OCI-LY7 (cell line): ENCODE measurements at regions not wholly inside any gene's neighbourhood (a gene's known extent, or its start where the extent isn't known, plus 50 kb on each side); places are given as distances from the start of the nearest gene placed in this dataset.

Experiments used
- BruUV-seq: library from RNA; stranded (reverse); fragments of 400-500 nt; replicated peaks from 2 replicates; lab custom pipeline; 2021; lab: Mats Ljungman, UMichigan
- CTCF ChIA-PET: fragments of 300-600 bp; sonication (Branson Sonifier 250); formaldehyde crosslinking; loops from one replicate; lab custom pipeline; 2022; ENCODE audit warnings: antibody characterized with exemption; ENCODE audit not compliant: unreplicated experiment; lab: Charles Lee
- POLR2A ChIA-PET: fragments of 300-600 bp; sonication (Branson Sonifier 250); formaldehyde crosslinking; loops from one replicate; lab custom pipeline; 2022; ENCODE audit warnings: antibody characterized with exemption; lab: Charles Lee
- DNase-seq: peaks from one replicate; pipeline ENCODE4 v3.0.0-alpha.2; 2015; ENCODE audit warnings: low spot score
- H2AFZ ChIP-seq: fragments of 200-600 bp; sonication (generic), shearing (Covaris generic); 2 replicates; pipeline ENCODE4 v1.6.1; 2014; ENCODE audit warnings: mild to moderate bottlenecking, antibody characterized with exemption, low read length, moderate library complexity
- H3K27ac ChIP-seq: fragments of 200-600 bp; sonication (generic); 2 replicates; pipeline ENCODE4 v1.5.1; 2014; ENCODE audit warnings: mixed run types, low read depth, mild to moderate bottlenecking, moderate library complexity, low read length, inconsistent platforms; ENCODE audit not compliant: poor library complexity, severe bottlenecking
- H3K36me3 ChIP-seq: fragments of 200-600 bp; sonication (generic); 2 replicates; pipeline ENCODE4 v1.6.1; 2014; ENCODE audit warnings: mild to moderate bottlenecking, antibody characterized with exemption, low read length, moderate library complexity, mixed read lengths; ENCODE audit not compliant: insufficient read depth
- H3K4me1 ChIP-seq: fragments of 200-600 bp; sonication (generic); 2 replicates; pipeline ENCODE4 v1.5.1; 2014; ENCODE audit warnings: mild to moderate bottlenecking, low read length; ENCODE audit not compliant: insufficient read depth, poor library complexity, severe bottlenecking
- H3K4me2 ChIP-seq: fragments of 200-600 bp; sonication (generic); 2 replicates; pipeline ENCODE4 v1.6.1; 2014; ENCODE audit warnings: mild to moderate bottlenecking, low read length
- H3K4me3 ChIP-seq: fragments of 200-600 bp; sonication (generic); 2 replicates; pipeline ENCODE4 v1.5.1; 2014; ENCODE audit warnings: mild to moderate bottlenecking, low read depth, low read length; ENCODE audit not compliant: poor library complexity, severe bottlenecking
- H3K79me2 ChIP-seq: fragments of 200-600 bp; sonication (generic); 2 replicates; pipeline ENCODE4 v1.6.1; 2016; ENCODE audit warnings: low read depth, mild to moderate bottlenecking, low read length, moderate library complexity, mixed read lengths; ENCODE audit not compliant: insufficient read depth
- H3K9me2 ChIP-seq: fragments of 200-600 bp; sonication (generic); 2 replicates; pipeline ENCODE4 v1.6.1; 2016; ENCODE audit warnings: mild to moderate bottlenecking, low read length, mixed read lengths; ENCODE audit not compliant: insufficient read depth
- H3K9me3 ChIP-seq: fragments of 200-600 bp; sonication (generic); 2 replicates; pipeline ENCODE4 v1.6.1; 2014; ENCODE audit warnings: mild to moderate bottlenecking, mixed run types, low read length, mixed read lengths
- H4K20me1 ChIP-seq: fragments of 200-600 bp; sonication (generic); 2 replicates; pipeline ENCODE4 v1.6.1; 2014; ENCODE audit warnings: mild to moderate bottlenecking, antibody characterized with exemption, low read length, moderate library complexity, mixed read lengths; ENCODE audit not compliant: insufficient read depth
- EZH2phosphoT487 ChIP-seq: fragments of 200-600 bp; sonication (generic); IDR thresholded peaks from 2 replicates; pipeline ENCODE4 v1.6.1; 2018; ENCODE audit warnings: low read depth, borderline replicate concordance, mild to moderate bottlenecking, mixed run types, antibody characterized with exemption, low read length, moderate library complexity, mixed read lengths
- intact Hi-C: fragments of 100-400 bp; cut with micrococcal nuclease; formaldehyde crosslinking; loops from one replicate; pipeline ENCODE4 v1.10.0; 2022; ENCODE audit not compliant: unreplicated experiment
- TF ChIP-seq, protein P1 (sequence below): fragments of 200-600 bp; sonication (generic); conservative IDR thresholded peaks from 2 replicates; pipeline ENCODE4 v1.5.1; 2014; ENCODE audit warnings: mild to moderate bottlenecking, antibody characterized with exemption, low read length, moderate library complexity, mixed read lengths

DNA sequence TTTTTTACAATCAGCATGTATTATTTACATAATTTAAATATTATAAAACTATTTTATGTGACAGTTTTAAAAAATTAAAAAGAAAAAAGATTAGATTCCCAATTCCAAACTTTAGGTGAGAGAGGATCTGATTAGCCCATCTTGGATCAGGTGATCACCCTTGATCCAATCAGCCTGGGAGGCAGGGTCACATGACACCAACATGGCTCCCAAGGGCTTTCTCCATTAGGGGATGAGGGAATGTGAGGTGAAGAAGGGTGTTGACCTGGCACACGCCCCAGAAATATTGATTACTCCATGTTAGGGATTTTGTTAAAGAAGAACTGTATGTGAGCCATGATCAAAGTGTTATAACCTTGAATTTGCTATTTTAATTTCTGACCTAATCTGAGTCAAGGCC is 225.4 kb downstream of the RBM19 start:
- 0 out of 2 replicates have a peak overlapping the region, but pooled peaks have one; percentile 10 for H2AFZ ChIP-seq
- H3K4me2 ChIP-seq: no peak overlapping the region
- no TSS peak for BruUV-seq
- TF ChIP-seq, protein P1, sequence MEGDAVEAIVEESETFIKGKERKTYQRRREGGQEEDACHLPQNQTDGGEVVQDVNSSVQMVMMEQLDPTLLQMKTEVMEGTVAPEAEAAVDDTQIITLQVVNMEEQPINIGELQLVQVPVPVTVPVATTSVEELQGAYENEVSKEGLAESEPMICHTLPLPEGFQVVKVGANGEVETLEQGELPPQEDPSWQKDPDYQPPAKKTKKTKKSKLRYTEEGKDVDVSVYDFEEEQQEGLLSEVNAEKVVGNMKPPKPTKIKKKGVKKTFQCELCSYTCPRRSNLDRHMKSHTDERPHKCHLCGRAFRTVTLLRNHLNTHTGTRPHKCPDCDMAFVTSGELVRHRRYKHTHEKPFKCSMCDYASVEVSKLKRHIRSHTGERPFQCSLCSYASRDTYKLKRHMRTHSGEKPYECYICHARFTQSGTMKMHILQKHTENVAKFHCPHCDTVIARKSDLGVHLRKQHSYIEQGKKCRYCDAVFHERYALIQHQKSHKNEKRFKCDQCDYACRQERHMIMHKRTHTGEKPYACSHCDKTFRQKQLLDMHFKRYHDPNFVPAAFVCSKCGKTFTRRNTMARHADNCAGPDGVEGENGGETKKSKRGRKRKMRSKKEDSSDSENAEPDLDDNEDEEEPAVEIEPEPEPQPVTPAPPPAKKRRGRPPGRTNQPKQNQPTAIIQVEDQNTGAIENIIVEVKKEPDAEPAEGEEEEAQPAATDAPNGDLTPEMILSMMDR: no peak
- TF ChIP-seq EZH2phosphoT487: no peak
- ChIA-PET POLR2A (no interaction called here), CTCF (no interaction called here)
- H4K20me1 ChIP-seq: no peaks in the 10 kb centered on the region
- H3K9me3 ChIP-seq: no peaks in the 10 kb centered on the region
- no peak for DNase-seq
- no peak overlapping the region for H3K4me3 ChIP-seq
- H3K79me2 ChIP-seq: no peaks in the 10 kb centered on the region
- no peaks in the 10 kb centered on the region for H3K4me1 ChIP-seq
- H3K9me2 ChIP-seq: no peaks in the 10 kb centered on the region
- intact Hi-C loops: no loop called here
- no peak overlapping the region for H3K27ac ChIP-seq
- no peaks in the 10 kb centered on the region for H3K36me3 ChIP-seq

DNA sequence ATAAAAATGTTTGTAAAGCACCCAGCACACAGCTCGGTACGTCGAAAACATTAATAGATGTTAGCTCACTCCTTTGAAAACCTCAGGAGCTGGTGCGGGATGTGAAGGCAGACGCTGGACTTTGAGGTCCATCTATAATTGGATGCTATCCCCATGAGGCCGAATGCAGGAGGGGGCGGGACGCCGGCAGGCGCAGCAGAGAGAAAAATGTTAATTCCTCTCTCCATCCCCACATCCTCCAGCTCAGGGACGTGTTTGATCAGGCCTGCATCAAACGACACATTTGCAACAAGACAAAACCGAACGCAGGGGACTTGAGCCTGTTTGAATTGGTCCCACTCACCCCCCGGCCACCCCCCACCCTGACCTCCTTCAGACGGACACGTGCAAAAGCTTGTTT is 231.0 kb downstream of the RBM19 start:
- ChIA-PET POLR2A (no interaction called here), CTCF (interaction anchor here (0.6 kb wide), 1 partner anchor 252 kb away, joined by 3 read pairs; no protein-coding TSS in a partner anchor)
- no peaks in the 10 kb centered on the region for H3K4me1 ChIP-seq
- intact Hi-C loops: no loop called here
- H3K36me3 ChIP-seq: no peaks in the 10 kb centered on the region
- DNase-seq: no peak
- no TSS peak for BruUV-seq
- no peak overlapping the region for H3K4me3 ChIP-seq
- H3K27ac ChIP-seq: no peak overlapping the region
- no peak overlapping the region for H3K4me2 ChIP-seq
- H3K9me3 ChIP-seq: no peaks in the 10 kb centered on the region
- H3K79me2 ChIP-seq: no peaks in the 10 kb centered on the region
- no peak overlapping the region for H2AFZ ChIP-seq
- no peaks in the 10 kb centered on the region for H3K9me2 ChIP-seq
- H4K20me1 ChIP-seq: no peaks in the 10 kb centered on the region
- TF ChIP-seq, protein P1: no peak
- TF ChIP-seq EZH2phosphoT487: no peak

DNA sequence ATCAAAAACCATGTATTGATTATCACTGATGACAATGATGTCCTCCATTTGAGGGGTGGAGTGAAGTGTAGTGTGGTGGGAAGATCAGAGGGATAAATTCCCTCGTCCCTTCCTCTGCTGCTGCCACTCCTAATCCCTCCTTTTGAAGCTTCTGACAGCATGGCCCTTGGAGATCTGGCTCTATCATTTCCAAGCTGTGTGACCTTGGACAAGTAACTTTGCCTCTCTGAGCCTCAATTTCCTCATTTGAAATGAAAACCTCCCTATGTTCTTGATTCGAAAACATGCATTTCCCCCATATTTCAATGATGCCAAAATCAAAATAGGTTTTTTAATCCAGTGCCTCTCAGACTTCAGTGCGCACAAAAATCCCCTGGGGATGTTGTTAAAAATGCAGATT is 231.6 kb downstream of the RBM19 start:
- Histone ChIP-seq H3K4me2 (no peak overlapping the region), H3K27ac (no peak overlapping the region), H2AFZ (no peak overlapping the region), H3K36me3 (no peaks in the 10 kb centered on the region), H3K4me3 (no peak overlapping the region), H3K79me2 (no peaks in the 10 kb centered on the region), H3K9me3 (no peaks in the 10 kb centered on the region), H3K4me1 (no peaks in the 10 kb centered on the region), H3K9me2 (no peaks in the 10 kb centered on the region), H4K20me1 (no peaks in the 10 kb centered on the region)
- TF ChIP-seq, protein P1: no peak
- TF ChIP-seq EZH2phosphoT487: no peak
- no peak for DNase-seq
- ChIA-PET CTCF (no interaction called here), POLR2A (no interaction called here)
- intact Hi-C loops: loop anchor here (5.0 kb wide), 1 partner anchor 297 kb away; no protein-coding TSS in a partner anchor
- no TSS peak for BruUV-seq
